ENCODE measurements at regions not wholly inside any gene's neighbourhood (a gene's known extent, or its start where the extent isn't known, plus 50 kb on each side); places are given as distances from the start of the nearest gene placed in this dataset.

- Histone ChIP-seq H3K4me3 (ENCODE audit: control insufficient read depth in 2 of 3, extremely low read depth in 1 of 3, insufficient read depth in 2 of 3, low read depth in 1 of 3, low read length in 3 of 3) (no peak overlapping the region), H3K36me3 (ENCODE audit: control insufficient read depth in 2 of 2, extremely low read depth in 1 of 2, insufficient read depth in 2 of 2, low read length in 2 of 2) (no peaks in the 10 kb centered on the region), H3K27ac (ENCODE audit: control insufficient read depth, insufficient read depth, low read length) (no peak overlapping the region), H3K4me1 (ENCODE audit: control insufficient read depth, extremely low read depth, insufficient read depth, low read length) (no peaks in the 10 kb centered on the region), H3K79me2 (ENCODE audit: control insufficient read depth, insufficient read depth, low read length) (no peaks in the 10 kb centered on the region), H4K20me1 (ENCODE audit: control insufficient read depth, extremely low read depth, insufficient read depth, low read length) (no peaks in the 10 kb centered on the region), H3K9ac (ENCODE audit: control insufficient read depth, extremely low read depth, insufficient read depth, low read length) (no peak overlapping the region), H3K4me2 (ENCODE audit: control insufficient read depth, extremely low read depth, insufficient read depth, low read depth, low read length) (no peak overlapping the region), H2AFZ (ENCODE audit: control insufficient read depth, low read length) (no peak overlapping the region), H3K9me1 (ENCODE audit: control insufficient read depth, extremely low read depth, insufficient read depth, low read length) (no peaks in the 10 kb centered on the region), H3K9me3 (ENCODE audit: control insufficient read depth, low read depth, low read length) (no peaks in the 10 kb centered on the region), H3K27me3 (ENCODE audit: control insufficient read depth, extremely low read depth, insufficient read depth, low read length) (no peaks in the 10 kb centered on the region)
- FAIRE-seq: no peak
- DNase-seq (ENCODE audit: low read depth, low spot score): no peak
- dilution Hi-C loops (cut with MboI; ENCODE audit: extremely low pct_ligation_motif_present, low sequenced_read_pairs): no loop called here
- TF ChIP-seq CTCF (optimal IDR thresholded peaks at IDR 0.05 in 1 of 3, IDR thresholded peaks at IDR 0.05 in 1 of 3, conservative IDR thresholded peaks at IDR 0.05 in 1 of 3; ENCODE audit: extremely low read depth in 1 of 3, insufficient read depth in 2 of 3, low read length in 3 of 3) (no peak), EZH2 (IDR thresholded peaks at IDR 0.05; ENCODE audit: low read length) (no peak)
These were observed 597.7 kb downstream of the BNC2 start for GRCh38 chr9:16272776-16273175.

- Histone ChIP-seq H3K4me1 (ENCODE audit: control insufficient read depth, extremely low read depth, insufficient read depth, low read length) (no peaks in the 10 kb centered on the region), H3K9ac (ENCODE audit: control insufficient read depth, extremely low read depth, insufficient read depth, low read length) (no peak overlapping the region), H3K27ac (ENCODE audit: control insufficient read depth, insufficient read depth, low read length) (no peak overlapping the region), H3K27me3 (ENCODE audit: control insufficient read depth, extremely low read depth, insufficient read depth, low read length) (no peaks in the 10 kb centered on the region), H3K9me1 (ENCODE audit: control insufficient read depth, extremely low read depth, insufficient read depth, low read length) (no peaks in the 10 kb centered on the region), H3K79me2 (ENCODE audit: control insufficient read depth, insufficient read depth, low read length) (no peaks in the 10 kb centered on the region), H3K36me3 (ENCODE audit: control insufficient read depth in 2 of 2, extremely low read depth in 1 of 2, insufficient read depth in 2 of 2, low read length in 2 of 2) (no peaks in the 10 kb centered on the region), H2AFZ (ENCODE audit: control insufficient read depth, low read length) (no peak overlapping the region), H3K4me3 (ENCODE audit: control insufficient read depth in 2 of 3, extremely low read depth in 1 of 3, insufficient read depth in 2 of 3, low read depth in 1 of 3, low read length in 3 of 3) (no peak overlapping the region), H3K4me2 (ENCODE audit: control insufficient read depth, extremely low read depth, insufficient read depth, low read depth, low read length) (no peak overlapping the region), H4K20me1 (ENCODE audit: control insufficient read depth, extremely low read depth, insufficient read depth, low read length) (no peaks in the 10 kb centered on the region), H3K9me3 (ENCODE audit: control insufficient read depth, low read depth, low read length) (no peaks in the 10 kb centered on the region)
- TF ChIP-seq CTCF (optimal IDR thresholded peaks at IDR 0.05 in 1 of 3, IDR thresholded peaks at IDR 0.05 in 1 of 3, conservative IDR thresholded peaks at IDR 0.05 in 1 of 3; ENCODE audit: extremely low read depth in 1 of 3, insufficient read depth in 2 of 3, low read length in 3 of 3) (no peak), EZH2 (IDR thresholded peaks at IDR 0.05; ENCODE audit: low read length) (no peak)
- no peak for DNase-seq (ENCODE audit: low read depth, low spot score)
- FAIRE-seq: no peak
- dilution Hi-C loops (cut with MboI; ENCODE audit: extremely low pct_ligation_motif_present, low sequenced_read_pairs): no loop called here
These were observed 594.5 kb downstream of the BNC2 start for GRCh38 chr9:16275795-16276624.
